ENCODE measurements at regions not wholly inside any gene's neighbourhood (a gene's known extent, or its start where the extent isn't known, plus 50 kb on each side); places are given as distances from the start of the nearest gene placed in this dataset.
A peak's percentile ranks its signal among the peaks of the same experiment; 100 is the strongest.

DNA sequence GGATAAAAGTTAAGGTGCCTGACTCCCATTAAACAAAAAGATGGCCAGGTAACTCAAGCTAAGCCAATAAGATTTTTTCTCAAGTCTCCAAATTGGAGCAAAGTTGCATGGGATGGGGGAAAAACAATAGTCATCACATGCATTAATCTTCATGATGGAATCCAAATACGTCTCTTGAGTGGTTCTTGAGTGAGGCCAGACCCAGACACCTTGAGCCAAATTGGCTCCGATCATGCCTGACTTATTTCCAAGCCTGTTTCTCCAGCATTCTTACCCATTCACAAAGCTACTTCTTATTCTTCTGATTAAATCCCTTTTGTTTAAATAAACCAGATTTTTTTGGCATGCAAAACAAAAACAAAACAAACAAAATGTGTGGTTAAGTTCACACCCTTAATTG, 420.3 kb upstream of the NRSN1 start:
- TF ChIP-seq EP300 (IDR thresholded peaks at IDR 0.05) (no peak), POLR2A (IDR thresholded peaks at IDR 0.05; ENCODE audit: low read depth) (no peak), POLR2AphosphoS5 (IDR thresholded peaks at IDR 0.05) (peak in 1 of 2 donors; percentile 54)
- TF ChIP-seq, protein P1, sequence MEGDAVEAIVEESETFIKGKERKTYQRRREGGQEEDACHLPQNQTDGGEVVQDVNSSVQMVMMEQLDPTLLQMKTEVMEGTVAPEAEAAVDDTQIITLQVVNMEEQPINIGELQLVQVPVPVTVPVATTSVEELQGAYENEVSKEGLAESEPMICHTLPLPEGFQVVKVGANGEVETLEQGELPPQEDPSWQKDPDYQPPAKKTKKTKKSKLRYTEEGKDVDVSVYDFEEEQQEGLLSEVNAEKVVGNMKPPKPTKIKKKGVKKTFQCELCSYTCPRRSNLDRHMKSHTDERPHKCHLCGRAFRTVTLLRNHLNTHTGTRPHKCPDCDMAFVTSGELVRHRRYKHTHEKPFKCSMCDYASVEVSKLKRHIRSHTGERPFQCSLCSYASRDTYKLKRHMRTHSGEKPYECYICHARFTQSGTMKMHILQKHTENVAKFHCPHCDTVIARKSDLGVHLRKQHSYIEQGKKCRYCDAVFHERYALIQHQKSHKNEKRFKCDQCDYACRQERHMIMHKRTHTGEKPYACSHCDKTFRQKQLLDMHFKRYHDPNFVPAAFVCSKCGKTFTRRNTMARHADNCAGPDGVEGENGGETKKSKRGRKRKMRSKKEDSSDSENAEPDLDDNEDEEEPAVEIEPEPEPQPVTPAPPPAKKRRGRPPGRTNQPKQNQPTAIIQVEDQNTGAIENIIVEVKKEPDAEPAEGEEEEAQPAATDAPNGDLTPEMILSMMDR (IDR thresholded peaks at IDR 0.05), result no peak
- H3K9me3 ChIP-seq, result no peaks in the 10 kb centered on the region
- no peaks in the 10 kb centered on the region for H3K27me3 ChIP-seq
- WGBS, result 47% methylated on average over 2 of the region's 2 CpGs
- no peak overlapping the region for H3K27ac ChIP-seq (replicated peaks in 1 of 4)
- intact Hi-C loops (cut with DNase I), result no loop called here
- no peak overlapping the region for H3K4me3 ChIP-seq
- peaks cover 0 to 20% (median 15%) of the 10 kb centered on the region in 4 donors for H3K4me1 ChIP-seq
- no peaks in the 10 kb centered on the region for H3K36me3 ChIP-seq
- no peak for DNase-seq (ENCODE audit: extremely low spot score)

DNA sequence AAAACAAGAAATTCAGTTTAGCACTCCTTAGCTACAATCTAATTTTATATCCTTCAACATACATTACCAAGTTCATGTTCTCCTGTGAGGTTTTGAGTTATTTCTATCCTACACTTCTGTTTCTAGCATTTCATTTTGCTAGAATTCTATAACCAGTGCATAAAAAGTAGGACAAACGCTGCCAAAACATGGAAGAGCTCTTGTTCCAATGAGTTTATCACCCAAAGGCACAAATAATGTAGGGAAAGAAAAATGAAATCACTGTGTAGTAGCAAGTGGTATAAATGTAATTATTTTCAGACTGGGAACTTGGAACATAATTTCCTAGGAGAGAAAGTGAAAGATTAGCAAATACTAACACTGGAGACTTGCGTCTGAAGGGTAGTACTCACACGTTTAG, 413.3 kb upstream of the NRSN1 start:
- Histone ChIP-seq H3K4me3 (no peak overlapping the region), H3K27me3 (no peaks in the 10 kb centered on the region), H3K9me3 (no peaks in the 10 kb centered on the region), H3K27ac (replicated peaks in 1 of 4) (no peak overlapping the region), H3K36me3 (no peaks in the 10 kb centered on the region), H3K4me1 (peaks cover 0 to 11% (median 9%) of the 10 kb centered on the region in 4 donors)
- TF ChIP-seq, protein P1 (IDR thresholded peaks at IDR 0.05), result no peak
- TF ChIP-seq EP300 (IDR thresholded peaks at IDR 0.05), result no peak
- no peak for TF ChIP-seq POLR2AphosphoS5 (IDR thresholded peaks at IDR 0.05)
- TF ChIP-seq POLR2A (IDR thresholded peaks at IDR 0.05; ENCODE audit: low read depth), result no peak
- DNase-seq (ENCODE audit: extremely low spot score), result no peak
- intact Hi-C loops (cut with DNase I), result no loop called here
- WGBS, result 79% methylated on average over 3 of the region's 3 CpGs

DNA sequence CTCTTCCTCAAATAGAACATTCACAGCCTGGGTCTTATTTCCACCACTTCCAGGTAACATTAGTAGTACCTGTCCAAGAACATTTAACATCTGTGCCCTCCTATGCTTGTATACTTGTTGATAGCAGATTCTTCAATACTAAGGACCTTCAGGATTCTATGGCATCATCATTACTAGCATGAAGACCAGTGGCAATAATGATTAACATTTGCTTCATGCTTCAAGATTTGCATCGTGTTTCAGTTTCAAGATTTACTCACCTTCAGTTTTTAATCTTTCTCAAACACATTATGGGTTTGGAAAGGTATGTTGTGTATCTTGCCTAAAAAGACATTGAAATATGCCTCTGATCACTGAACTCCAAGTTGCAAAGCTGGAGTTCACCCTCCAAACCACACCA, 412.8 kb upstream of the NRSN1 start:
- no peak overlapping the region for H3K4me3 ChIP-seq
- H3K36me3 ChIP-seq, result no peaks in the 10 kb centered on the region
- intact Hi-C loops (cut with DNase I), result no loop called here
- no peak for DNase-seq (ENCODE audit: extremely low spot score)
- no peak for TF ChIP-seq POLR2AphosphoS5 (IDR thresholded peaks at IDR 0.05)
- no peak for TF ChIP-seq POLR2A (IDR thresholded peaks at IDR 0.05; ENCODE audit: low read depth)
- TF ChIP-seq, protein P1 (IDR thresholded peaks at IDR 0.05), result no peak
- no peak for TF ChIP-seq EP300 (IDR thresholded peaks at IDR 0.05)
- H3K27ac ChIP-seq (replicated peaks in 1 of 4), result no peak overlapping the region
- no peaks in the 10 kb centered on the region for H3K9me3 ChIP-seq
- H3K27me3 ChIP-seq, result no peaks in the 10 kb centered on the region
- 95% methylated on average over 1 of the region's 1 CpG for WGBS
- H3K4me1 ChIP-seq, result peaks cover 0 to 11% (median 9%) of the 10 kb centered on the region in 4 donors

DNA sequence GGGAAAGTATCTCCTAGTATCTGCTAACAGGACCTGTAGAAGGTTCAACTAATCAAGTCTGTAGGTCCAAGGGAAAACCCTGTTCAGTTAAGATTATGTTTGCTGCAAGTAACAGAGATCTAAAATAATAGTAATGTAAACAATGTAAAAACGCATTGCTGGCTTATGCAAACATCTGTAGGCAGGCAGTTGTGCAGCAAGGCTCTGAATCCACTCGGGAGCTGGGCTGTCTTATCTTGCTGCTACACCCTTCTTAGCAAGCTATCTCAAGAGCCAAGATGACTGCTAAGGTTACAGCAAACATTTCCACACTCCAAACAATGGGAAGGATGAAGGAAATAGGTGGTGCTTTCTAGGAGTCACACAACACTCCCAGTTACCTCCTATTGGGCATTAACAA, 397.3 kb upstream of the NRSN1 start:
- TF ChIP-seq POLR2AphosphoS5 (IDR thresholded peaks at IDR 0.05) (no peak), POLR2A (IDR thresholded peaks at IDR 0.05; ENCODE audit: low read depth) (no peak)
- Histone ChIP-seq H3K27me3 (no peaks in the 10 kb centered on the region), H3K27ac (replicated peaks in 1 of 4) (no peak overlapping the region), H3K4me1 (peaks cover 0 to 10% (median 0%) of the 10 kb centered on the region in 4 donors), H3K36me3 (no peaks in the 10 kb centered on the region), H3K4me3 (no peak overlapping the region), H3K9me3 (no peaks in the 10 kb centered on the region)
- 52% methylated on average over 2 of the region's 2 CpGs for WGBS
- DNase-seq (ENCODE audit: extremely low spot score), result no peak
- intact Hi-C loops (cut with DNase I), result no loop called here

DNA sequence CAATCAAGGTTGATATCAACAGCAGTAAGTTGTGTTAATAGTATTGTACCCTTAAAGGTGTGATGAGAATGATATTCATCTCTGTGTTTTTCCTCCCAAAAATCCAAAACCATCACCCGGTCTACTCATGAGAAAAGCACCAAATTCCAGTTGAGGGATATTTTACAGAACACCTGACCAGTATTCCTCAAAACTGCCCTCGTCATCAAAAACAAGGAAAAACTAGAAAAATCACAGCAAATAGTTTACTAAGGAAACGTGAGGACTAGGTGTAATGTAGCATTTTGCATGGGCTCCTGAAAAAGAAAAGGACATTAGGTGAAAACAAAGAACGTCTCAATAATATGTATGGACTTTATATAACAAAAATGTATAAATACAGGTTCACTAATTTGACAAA, 394.4 kb upstream of the NRSN1 start:
- Histone ChIP-seq H3K27ac (replicated peaks in 1 of 4) (no peak overlapping the region), H3K36me3 (no peaks in the 10 kb centered on the region), H3K4me1 (peaks cover 0 to 10% (median 0%) of the 10 kb centered on the region in 4 donors), H3K9me3 (no peaks in the 10 kb centered on the region), H3K27me3 (no peaks in the 10 kb centered on the region), H3K4me3 (no peak overlapping the region)
- 90% methylated on average over 4 of the region's 4 CpGs for WGBS
- intact Hi-C loops (cut with DNase I), result loop anchor here (1.0 kb wide), 1 partner anchor 10 kb away; no protein-coding TSS in a partner anchor
- TF ChIP-seq, protein P1 (IDR thresholded peaks at IDR 0.05), result no peak
- no peak for TF ChIP-seq EP300 (IDR thresholded peaks at IDR 0.05)
- no peak for TF ChIP-seq POLR2A (IDR thresholded peaks at IDR 0.05; ENCODE audit: low read depth)
- TF ChIP-seq POLR2AphosphoS5 (IDR thresholded peaks at IDR 0.05), result no peak
- no peak for DNase-seq (ENCODE audit: extremely low spot score)

All from esophagus muscularis mucosa (tissue), 4 donors.